ENCODE measurements at regions not wholly inside any gene's neighbourhood (a gene's known extent, or its start where the extent isn't known, plus 50 kb on each side); places are given as distances from the start of the nearest gene placed in this dataset.

- intact Hi-C loops (cut with DNase I; ENCODE audit: low total_unique reads) = no loop called here
- Histone ChIP-seq H3K36me3 (no peaks in the 10 kb centered on the region), H3K27me3 (no peaks in the 10 kb centered on the region), H3K9me3 (no peaks in the 10 kb centered on the region), H3K4me3 (peak overlapping the region; percentile 69 to 72), H3K27ac (peak overlapping the region; percentile 97 to 98), H3K4me1 (peaks cover 5 to 34% of the 10 kb centered on the region in 2 donors)
- peak; percentile 86 to 89 for DNase-seq
- TF ChIP-seq CTCF (IDR thresholded peaks at IDR 0.05) = peak in 1 of 4 experiments; percentile 15
- TF ChIP-seq POLR2A (IDR thresholded peaks at IDR 0.05) = peak in 1 of 2 donors; percentile 5
These were observed 231.9 kb downstream of the SEC14L1 start for GRCh38 chr17:77372444-77373298.

GRCh38 chr17:77373299-77374169 lies 232.8 kb downstream of the SEC14L1 start:
- DNase-seq = peak; percentile 73 to 75
- Histone ChIP-seq H3K4me3 (peak overlapping the region; percentile 69 to 72), H3K4me1 (peaks cover 5 to 36% of the 10 kb centered on the region in 2 donors), H3K27me3 (no peaks in the 10 kb centered on the region), H3K9me3 (no peaks in the 10 kb centered on the region), H3K27ac (peak overlapping the region; percentile 97 to 98), H3K36me3 (no peaks in the 10 kb centered on the region)
- peak; percentile 20 to 61 for TF ChIP-seq POLR2A (IDR thresholded peaks at IDR 0.05)
- TF ChIP-seq CTCF (IDR thresholded peaks at IDR 0.05) = no peak
- intact Hi-C loops (cut with DNase I; ENCODE audit: low total_unique reads) = no loop called here

- H3K27me3 ChIP-seq = no peaks in the 10 kb centered on the region
- no peaks in the 10 kb centered on the region for H3K9me3 ChIP-seq
- TF ChIP-seq POLR2A (IDR thresholded peaks at IDR 0.05) (peak; percentile 56 to 83), CTCF (IDR thresholded peaks at IDR 0.05) (peak; percentile 19 to 50 (median 36))
- no peaks in the 10 kb centered on the region for H3K36me3 ChIP-seq
- DNase-seq = peak; percentile 83 to 86
- H3K4me1 ChIP-seq = peaks cover 5 to 44% of the 10 kb centered on the region in 2 donors
- peak overlapping the region; percentile 69 to 72 for H3K4me3 ChIP-seq
- intact Hi-C loops (cut with DNase I; ENCODE audit: low total_unique reads) = no loop called here
- H3K27ac ChIP-seq = peak overlapping the region; percentile 97 to 98
These were observed 233.6 kb downstream of the SEC14L1 start for GRCh38 chr17:77374170-77374936.

- Histone ChIP-seq H3K4me1 (peaks cover 7 to 51% of the 10 kb centered on the region in 2 donors), H3K4me3 (peak overlapping the region; percentile 69 to 72)
These were observed 234.5 kb downstream of the SEC14L1 start for GRCh38 chr17:77375108-77375916.

More at GRCh38 chr17:77375108-77375916, 234.5 kb downstream of the SEC14L1 start:
- H3K27ac ChIP-seq = peak overlapping the region; percentile 97 to 98
- H3K27me3 ChIP-seq = no peaks in the 10 kb centered on the region
- TF ChIP-seq CTCF (IDR thresholded peaks at IDR 0.05) (no peak), POLR2A (IDR thresholded peaks at IDR 0.05) (no peak)
- peak in 1 of 2 donors; percentile 36 for DNase-seq
- no peaks in the 10 kb centered on the region for H3K9me3 ChIP-seq
- intact Hi-C loops (cut with DNase I; ENCODE audit: low total_unique reads) = loop anchor here (5.0 kb wide), 1 partner anchor 47 kb away; no protein-coding TSS in a partner anchor
- no peaks in the 10 kb centered on the region for H3K36me3 ChIP-seq
